Activated CD4-positive, alpha-beta memory T cell treated with anti-CD3 and anti-CD28 coated beads, Interleukin-2, amount 10 ng/mL, durations not matched to agents 7 days and 5 days (primary cell): ENCODE measurements at regions not wholly inside any gene's neighbourhood (a gene's known extent, or its start where the extent isn't known, plus 50 kb on each side); places are given as distances from the start of the nearest gene placed in this dataset.
"Not testable (repeated sequence)": the region's sequence is repeated elsewhere in the genome, so short reads cannot be mapped to it uniquely, and the experiment has no call there.

Experiments used
- CTCF ChIA-PET: fragments of 350-600 bp; sonication (Branson Sonifier 250); formaldehyde crosslinking; loops from one replicate; lab custom pipeline; 2021; ENCODE audit warnings: antibody characterized with exemption, inconsistent platforms; lab: Charles Lee
- POLR2A ChIA-PET: fragments of 350-600 bp; sonication (Branson Sonifier 250); formaldehyde crosslinking; loops from one replicate; lab custom pipeline; 2021; ENCODE audit warnings: antibody characterized with exemption; lab: Charles Lee
- DNase-seq: peaks from one replicate; pipeline ENCODE4 v3.0.0-alpha.2; 2020
- H3K27ac Mint-ChIP-seq: one replicate; pipeline ENCODE4 v1.8.0; 2021; ENCODE audit warnings: mild to moderate bottlenecking, mixed read lengths
- H3K27me3 Mint-ChIP-seq: one replicate; pipeline ENCODE4 v1.8.0; 2021; ENCODE audit warnings: mixed read lengths
- H3K36me3 Mint-ChIP-seq: one replicate; pipeline ENCODE4 v1.8.0; 2021; ENCODE audit warnings: low read depth, mixed read lengths
- H3K4me1 Mint-ChIP-seq: one replicate; pipeline ENCODE4 v1.8.0; 2021; ENCODE audit warnings: mixed read lengths
- H3K4me3 Mint-ChIP-seq: one replicate; pipeline ENCODE4 v1.8.0; 2021; ENCODE audit warnings: mild to moderate bottlenecking, mixed read lengths
- H3K9me3 Mint-ChIP-seq: one replicate; pipeline ENCODE4 v1.8.0; 2021; ENCODE audit warnings: mixed read lengths

DNA sequence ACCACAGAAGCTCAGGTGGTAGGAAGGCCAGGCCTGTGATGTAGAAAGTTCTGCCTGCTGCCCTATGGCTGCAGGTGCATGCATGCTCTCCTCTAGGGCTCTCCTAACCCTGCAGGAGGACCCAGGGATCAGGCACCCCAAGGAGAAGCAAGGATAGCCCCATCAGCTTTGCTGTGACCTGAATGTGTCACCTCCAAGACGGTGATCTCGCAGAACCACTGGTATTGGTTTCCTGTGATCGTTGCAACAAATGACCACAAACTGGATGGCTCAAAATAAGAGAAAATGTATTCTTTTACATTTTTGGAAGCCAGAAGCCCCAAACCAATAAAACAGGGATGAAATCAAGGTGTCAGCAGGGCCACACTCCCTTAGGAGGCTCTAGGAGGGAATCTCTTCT lies 327.3 kb downstream of the BCL11A start:
- CTCF ChIA-PET = no interaction called here
- DNase-seq = no peak
- POLR2A ChIA-PET = no interaction called here
- H3K27me3 Mint-ChIP-seq = no peaks in the 10 kb centered on the region
- H3K9me3 Mint-ChIP-seq = peaks cover 2% of the 10 kb centered on the region
- no peaks in the 10 kb centered on the region for H3K4me1 Mint-ChIP-seq
- H3K4me3 Mint-ChIP-seq = no peak overlapping the region
- no peak overlapping the region for H3K27ac Mint-ChIP-seq
- H3K36me3 Mint-ChIP-seq = no peaks in the 10 kb centered on the region

DNA sequence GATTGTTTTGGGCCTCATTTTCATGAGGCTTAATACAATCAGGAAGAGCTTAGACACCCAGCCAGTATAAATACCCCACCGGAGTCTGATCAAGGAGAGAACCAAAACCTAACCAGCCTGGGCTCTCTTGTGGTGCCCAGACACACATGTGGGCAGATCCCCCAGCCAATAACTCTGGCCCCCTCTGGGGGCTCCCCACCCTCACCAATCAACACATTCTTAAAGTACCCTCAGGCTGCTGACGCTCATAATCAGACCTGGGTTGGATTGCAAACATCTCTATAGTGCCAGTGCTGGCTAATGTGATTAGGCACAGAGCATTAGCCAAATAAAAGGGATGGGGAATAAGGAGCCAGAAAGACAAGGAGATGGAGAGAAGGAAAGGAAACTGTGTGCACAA lies 329.6 kb downstream of the BCL11A start:
- no peaks in the 10 kb centered on the region for H3K4me1 Mint-ChIP-seq
- ChIA-PET CTCF (no interaction called here), POLR2A (no interaction called here)
- H3K27me3 Mint-ChIP-seq = no peaks in the 10 kb centered on the region
- H3K36me3 Mint-ChIP-seq = no peaks in the 10 kb centered on the region
- DNase-seq = no peak
- H3K27ac Mint-ChIP-seq = no peak overlapping the region
- H3K4me3 Mint-ChIP-seq = no peak overlapping the region
- H3K9me3 Mint-ChIP-seq = no peaks in the 10 kb centered on the region

DNA sequence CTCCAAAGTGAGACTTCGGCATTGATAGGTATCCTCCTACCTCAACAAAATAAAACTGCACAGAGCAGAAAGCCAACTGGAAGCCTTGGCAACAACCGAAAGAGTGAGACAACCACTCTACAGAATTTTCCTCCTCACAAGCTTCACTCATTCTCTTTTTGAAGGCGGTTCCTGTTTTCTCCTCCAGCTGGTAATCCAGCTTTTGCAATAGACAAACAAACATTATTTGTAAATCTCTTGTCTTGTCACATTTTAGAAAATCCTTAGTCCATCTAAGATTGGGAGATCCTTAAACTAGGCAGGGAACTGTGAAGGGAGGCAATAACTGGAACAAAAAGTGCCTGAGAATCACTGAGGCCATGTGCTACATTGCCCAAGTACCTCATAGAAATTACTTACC lies 332.4 kb downstream of the BCL11A start:
- Mint-ChIP-seq H3K9me3 (no peaks in the 10 kb centered on the region), H3K4me3 (no peak overlapping the region), H3K36me3 (no peaks in the 10 kb centered on the region), H3K27me3 (no peaks in the 10 kb centered on the region), H3K27ac (no peak overlapping the region), H3K4me1 (no peaks in the 10 kb centered on the region)
- no peak for DNase-seq
- ChIA-PET CTCF (no interaction called here), POLR2A (no interaction called here)

DNA sequence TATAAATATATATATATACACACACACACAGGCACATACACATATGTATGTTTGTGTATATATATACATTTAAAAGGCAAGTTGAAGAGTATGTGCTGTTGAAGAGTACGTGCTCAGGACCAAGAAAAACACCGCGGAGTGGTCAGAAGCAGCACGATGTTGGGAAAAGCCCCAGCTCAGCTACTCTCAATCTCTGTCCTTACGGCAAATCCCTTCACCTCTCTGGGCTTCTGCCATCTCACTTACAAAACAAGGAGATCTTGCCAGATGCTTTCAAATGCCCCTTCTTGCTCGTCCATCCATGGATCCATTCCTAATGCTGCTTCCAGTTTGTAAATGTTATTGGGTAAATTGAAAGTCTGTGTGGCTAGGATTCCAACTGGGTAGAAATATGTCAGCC lies 333.9 kb downstream of the BCL11A start:
- CTCF ChIA-PET = no interaction called here
- POLR2A ChIA-PET = no interaction called here
- no peaks in the 10 kb centered on the region for H3K27me3 Mint-ChIP-seq
- no peaks in the 10 kb centered on the region for H3K9me3 Mint-ChIP-seq
- H3K27ac Mint-ChIP-seq = no peak overlapping the region
- H3K36me3 Mint-ChIP-seq = no peaks in the 10 kb centered on the region
- H3K4me1 Mint-ChIP-seq = no peaks in the 10 kb centered on the region
- H3K4me3 Mint-ChIP-seq = no peak overlapping the region
- no peak for DNase-seq

DNA sequence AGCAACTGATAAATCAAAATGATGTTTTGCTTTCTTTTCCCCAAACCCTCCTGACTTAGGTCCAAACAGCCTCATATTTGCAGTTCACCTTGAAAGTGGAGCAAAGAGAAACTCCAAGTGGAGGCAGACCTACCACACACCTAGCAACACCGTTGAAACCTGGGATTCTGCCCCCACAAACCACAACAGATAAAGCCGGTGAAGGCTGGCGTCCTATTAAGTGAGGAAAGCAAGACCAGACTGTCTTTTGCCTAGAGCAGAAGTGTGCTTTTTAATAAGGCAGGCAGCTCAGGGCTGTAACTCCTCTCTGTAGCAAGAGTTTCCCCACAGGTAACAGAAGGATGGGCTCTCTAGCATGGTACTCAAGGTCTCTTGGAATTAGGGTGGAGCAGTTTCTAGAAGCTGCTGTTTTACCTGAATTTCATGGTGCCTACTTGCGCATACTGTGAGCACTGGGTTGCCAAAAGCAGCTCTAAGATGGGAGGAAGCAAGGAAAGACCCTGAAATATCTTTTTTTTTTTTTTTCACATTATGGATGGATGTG lies 336.9 kb downstream of the BCL11A start:
- ChIA-PET POLR2A (no interaction called here), CTCF (no interaction called here)
- no peak for DNase-seq
- no peak overlapping the region for H3K4me3 Mint-ChIP-seq
- H3K27me3 Mint-ChIP-seq = no peaks in the 10 kb centered on the region
- H3K36me3 Mint-ChIP-seq = no peaks in the 10 kb centered on the region
- H3K27ac Mint-ChIP-seq = no peak overlapping the region
- no peaks in the 10 kb centered on the region for H3K4me1 Mint-ChIP-seq
- H3K9me3 Mint-ChIP-seq = no peaks in the 10 kb centered on the region

DNA sequence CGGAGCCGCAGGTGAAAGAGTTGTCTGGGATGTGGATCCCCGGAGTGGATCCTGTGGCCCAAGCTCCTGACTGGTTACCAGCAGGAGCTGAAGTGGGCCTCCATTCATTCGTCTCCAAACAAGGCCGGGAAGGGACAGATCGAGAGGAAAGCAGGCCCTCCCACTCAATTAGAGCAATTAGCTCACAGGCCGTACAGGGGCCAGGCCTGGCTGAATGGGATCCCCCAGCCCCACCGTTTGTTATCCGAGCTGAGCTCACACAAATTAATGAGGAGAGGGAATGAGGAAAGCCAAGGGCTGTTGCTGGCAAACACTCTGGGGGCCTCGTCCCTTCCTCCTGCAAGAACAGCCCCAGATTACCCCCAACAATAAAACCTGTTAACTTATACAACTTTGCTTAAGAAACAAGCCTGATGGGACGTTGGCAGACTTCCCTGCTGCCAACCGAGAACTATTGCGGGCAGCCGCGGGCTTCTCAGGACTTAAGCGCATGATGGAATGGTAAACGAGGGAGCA lies 338.0 kb downstream of the BCL11A start:
- no peaks in the 10 kb centered on the region for H3K9me3 Mint-ChIP-seq
- ChIA-PET POLR2A (no interaction called here), CTCF (no interaction called here)
- no peak overlapping the region for H3K27ac Mint-ChIP-seq
- H3K36me3 Mint-ChIP-seq = no peaks in the 10 kb centered on the region
- no peaks in the 10 kb centered on the region for H3K27me3 Mint-ChIP-seq
- DNase-seq = no peak
- H3K4me3 Mint-ChIP-seq = no peak overlapping the region
- H3K4me1 Mint-ChIP-seq = no peaks in the 10 kb centered on the region

DNA sequence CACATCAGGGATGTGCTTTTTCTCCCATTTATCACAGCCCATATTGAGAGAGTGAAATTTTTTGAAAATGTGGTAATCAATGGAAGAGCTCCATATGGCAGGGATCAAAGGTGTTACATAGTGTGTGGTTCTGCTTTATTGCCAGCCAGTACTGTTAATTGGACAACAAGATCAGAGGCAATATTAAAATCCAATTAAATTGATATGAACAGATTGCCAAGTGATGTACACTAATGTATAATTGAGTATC lies 338.9 kb downstream of the BCL11A start:
- no peak for DNase-seq
- Mint-ChIP-seq H3K4me1 (no peaks in the 10 kb centered on the region), H3K36me3 (no peaks in the 10 kb centered on the region), H3K4me3 (no peak overlapping the region), H3K27me3 (no peaks in the 10 kb centered on the region), H3K9me3 (no peaks in the 10 kb centered on the region), H3K27ac (no peak overlapping the region)
- POLR2A ChIA-PET = no interaction called here
- CTCF ChIA-PET = no interaction called here

DNA sequence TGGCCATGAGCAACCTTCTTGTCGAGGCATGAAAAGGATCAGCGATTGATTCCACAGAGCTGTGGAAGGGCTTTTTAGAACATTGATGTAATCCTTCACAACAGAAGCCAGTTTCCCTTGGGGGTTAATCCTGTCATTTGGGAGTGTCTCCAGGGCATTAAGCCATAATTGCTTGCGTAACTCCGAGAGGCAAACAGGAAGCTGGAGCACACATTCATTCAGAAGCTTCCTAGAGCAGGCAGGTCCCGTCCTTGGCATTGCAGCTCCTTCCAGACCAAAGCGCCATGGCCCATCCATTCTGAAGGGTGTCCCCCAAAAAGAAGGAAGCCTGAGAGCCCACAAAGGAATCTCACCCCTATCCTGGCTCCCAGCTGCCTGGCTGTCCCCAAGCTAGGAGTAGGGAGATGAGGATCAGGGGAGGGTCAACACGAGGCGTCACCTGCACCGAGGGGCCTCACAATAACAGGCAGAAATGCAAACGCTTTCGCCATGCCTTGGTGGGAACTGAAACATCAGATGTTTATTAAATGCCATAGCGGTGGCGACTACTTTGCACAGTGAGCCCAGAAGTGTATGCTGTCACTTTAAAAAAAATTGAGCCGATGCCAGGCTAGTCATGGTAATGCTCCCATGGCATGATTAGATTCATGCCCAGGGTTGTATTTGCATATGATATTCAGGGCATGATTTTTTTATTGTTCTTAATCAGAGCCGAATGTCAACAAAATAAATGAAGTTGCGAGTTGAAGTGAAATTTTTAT lies 339.4 kb downstream of the BCL11A start:
- DNase-seq = no peak
- CTCF ChIA-PET = no interaction called here
- no peaks in the 10 kb centered on the region for H3K4me1 Mint-ChIP-seq
- POLR2A ChIA-PET = no interaction called here
- H3K27me3 Mint-ChIP-seq = no peaks in the 10 kb centered on the region
- no peaks in the 10 kb centered on the region for H3K9me3 Mint-ChIP-seq
- no peaks in the 10 kb centered on the region for H3K36me3 Mint-ChIP-seq
- H3K27ac Mint-ChIP-seq = no peak overlapping the region
- no peak overlapping the region for H3K4me3 Mint-ChIP-seq

DNA sequence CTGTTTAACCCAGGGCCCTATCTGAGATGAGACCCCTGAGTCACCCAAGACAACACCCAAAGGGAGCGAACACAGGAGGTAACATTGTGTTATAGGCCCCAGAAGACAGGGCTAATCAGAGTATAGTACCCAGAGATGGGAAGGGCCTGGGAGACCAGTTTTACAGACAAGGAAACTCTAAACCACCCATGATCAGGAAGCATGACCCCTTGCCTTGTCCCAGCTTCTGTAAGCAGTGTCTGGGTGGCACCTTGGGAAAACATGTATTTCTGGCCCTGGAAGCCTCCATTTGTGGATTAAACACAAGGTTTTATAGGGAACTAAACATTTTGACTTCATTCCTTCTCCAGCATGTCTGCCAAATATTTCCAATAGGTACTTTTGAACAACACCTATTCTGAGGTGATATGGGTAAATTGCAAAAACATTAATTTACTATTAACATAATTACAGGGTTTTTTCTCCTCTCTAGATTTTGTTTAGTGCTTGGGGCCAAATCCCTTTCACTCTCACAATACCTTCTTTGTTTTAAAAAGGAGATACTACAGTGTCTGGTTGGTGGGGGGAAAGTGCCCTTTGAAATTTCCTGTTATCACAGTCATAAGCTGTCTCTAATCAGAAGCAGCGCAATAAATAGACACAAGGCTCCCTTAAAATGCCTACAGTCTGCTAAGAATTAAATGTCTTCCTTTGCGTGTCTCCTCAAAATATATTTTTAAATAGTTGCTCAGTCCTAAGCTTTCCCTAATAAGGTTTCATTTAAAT lies 341.1 kb downstream of the BCL11A start:
- Mint-ChIP-seq H3K4me3 (no peak overlapping the region), H3K36me3 (no peaks in the 10 kb centered on the region), H3K4me1 (no peaks in the 10 kb centered on the region), H3K27me3 (no peaks in the 10 kb centered on the region), H3K9me3 (no peaks in the 10 kb centered on the region), H3K27ac (no peak overlapping the region)
- ChIA-PET CTCF (no interaction called here), POLR2A (no interaction called here)
- DNase-seq = no peak

DNA sequence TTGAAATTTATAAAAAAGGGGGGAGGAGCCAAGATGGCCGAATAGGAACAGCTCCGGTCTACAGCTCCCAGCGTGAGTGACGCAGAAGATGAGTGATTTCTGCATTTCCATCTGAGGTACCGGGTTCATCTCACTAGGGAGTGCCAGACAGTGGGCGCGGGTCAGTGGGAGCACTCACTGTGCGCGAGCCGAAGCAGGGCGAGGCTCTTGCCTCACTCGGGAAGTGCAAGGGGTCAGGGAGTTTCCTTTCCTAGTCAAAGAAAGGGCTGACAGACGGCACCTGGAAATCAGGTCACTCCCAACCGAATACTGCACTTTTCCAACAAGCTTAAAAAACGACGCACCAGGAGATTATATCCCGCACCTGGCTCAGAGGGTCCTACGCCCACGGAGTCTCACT lies 364.4 kb downstream of the BCL11A start:
- POLR2A ChIA-PET, H3K9me3 Mint-ChIP-seq, H3K27ac Mint-ChIP-seq: not testable (repeated sequence)

DNA sequence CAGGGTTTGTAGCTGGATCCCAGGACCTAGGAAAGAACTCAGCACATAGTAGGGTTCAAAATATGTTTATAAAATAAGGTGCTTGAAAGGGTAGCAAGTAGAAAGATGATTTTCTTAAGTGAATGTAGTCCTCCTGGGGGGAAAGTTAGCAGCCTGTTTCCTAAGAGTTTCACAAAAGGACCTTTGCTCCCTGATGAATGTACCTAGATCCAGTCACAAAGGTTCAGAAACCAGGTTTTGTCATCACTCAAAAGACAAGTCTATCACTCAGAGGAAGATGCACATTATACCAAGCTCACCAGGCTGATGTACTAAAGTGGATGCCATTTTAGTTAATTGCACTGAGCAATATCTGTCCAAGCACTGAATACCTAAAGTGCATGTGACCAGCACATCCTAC lies 378.2 kb downstream of the BCL11A start:
- no peaks in the 10 kb centered on the region for H3K36me3 Mint-ChIP-seq
- no peaks in the 10 kb centered on the region for H3K4me1 Mint-ChIP-seq
- H3K27me3 Mint-ChIP-seq = no peaks in the 10 kb centered on the region
- no peak overlapping the region for H3K4me3 Mint-ChIP-seq
- H3K9me3 Mint-ChIP-seq = no peaks in the 10 kb centered on the region
- DNase-seq = no peak
- H3K27ac Mint-ChIP-seq = no peak overlapping the region
- CTCF ChIA-PET = no interaction called here
- POLR2A ChIA-PET = no interaction called here

More for the DNA sequence above, 364.4 kb downstream of the BCL11A start:
- H3K4me1 Mint-ChIP-seq, CTCF ChIA-PET, H3K4me3 Mint-ChIP-seq, DNase-seq, H3K27me3 Mint-ChIP-seq, H3K36me3 Mint-ChIP-seq: not testable (repeated sequence)

DNA sequence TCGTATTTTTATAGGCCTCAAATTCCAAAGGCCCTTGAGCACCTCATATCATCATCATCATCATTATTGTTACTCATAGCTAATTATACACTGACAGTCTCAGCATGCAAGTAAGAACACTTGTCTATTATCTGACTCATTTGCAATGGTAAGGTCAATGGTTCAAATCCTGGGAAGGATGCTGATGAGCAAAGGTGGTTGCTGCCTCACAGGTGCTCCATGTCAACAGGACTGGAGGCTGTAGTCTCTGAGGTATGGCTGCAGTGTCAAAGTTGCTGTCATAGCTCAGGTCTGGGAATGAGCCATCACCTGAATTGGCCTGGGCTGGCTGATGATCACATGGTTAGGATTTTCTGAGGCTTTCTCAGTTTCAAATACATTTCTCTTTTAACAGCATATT lies 379.3 kb downstream of the BCL11A start:
- H3K27me3 Mint-ChIP-seq = no peaks in the 10 kb centered on the region
- no peaks in the 10 kb centered on the region for H3K9me3 Mint-ChIP-seq
- H3K4me1 Mint-ChIP-seq = no peaks in the 10 kb centered on the region
- CTCF ChIA-PET = no interaction called here
- H3K36me3 Mint-ChIP-seq = no peaks in the 10 kb centered on the region
- POLR2A ChIA-PET = no interaction called here
- H3K4me3 Mint-ChIP-seq = no peak overlapping the region
- no peak for DNase-seq
- no peak overlapping the region for H3K27ac Mint-ChIP-seq

DNA sequence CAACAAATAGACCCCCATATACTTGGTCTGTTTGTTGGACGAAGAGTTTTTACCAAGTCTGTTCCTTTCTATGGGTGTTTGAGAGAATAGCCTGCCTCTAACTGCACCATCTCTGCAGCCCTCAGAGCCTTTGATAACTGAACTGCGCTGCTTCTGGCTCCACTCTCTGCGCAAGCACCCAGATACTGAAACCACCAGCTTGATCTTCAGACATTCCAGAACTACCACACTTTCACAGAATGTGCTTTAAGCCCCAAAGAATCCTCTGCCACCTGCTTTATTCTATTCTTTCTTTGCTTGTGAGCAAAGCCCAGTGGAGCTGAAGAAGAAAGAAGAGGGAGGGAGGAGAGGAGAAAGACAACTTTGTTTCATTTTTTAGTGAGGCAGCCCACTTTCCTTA lies 380.7 kb downstream of the BCL11A start:
- no peak overlapping the region for H3K27ac Mint-ChIP-seq
- no peak overlapping the region for H3K4me3 Mint-ChIP-seq
- no peaks in the 10 kb centered on the region for H3K9me3 Mint-ChIP-seq
- H3K4me1 Mint-ChIP-seq = no peaks in the 10 kb centered on the region
- no peaks in the 10 kb centered on the region for H3K36me3 Mint-ChIP-seq
- ChIA-PET CTCF (no interaction called here), POLR2A (no interaction called here)
- DNase-seq = no peak
- no peaks in the 10 kb centered on the region for H3K27me3 Mint-ChIP-seq

DNA sequence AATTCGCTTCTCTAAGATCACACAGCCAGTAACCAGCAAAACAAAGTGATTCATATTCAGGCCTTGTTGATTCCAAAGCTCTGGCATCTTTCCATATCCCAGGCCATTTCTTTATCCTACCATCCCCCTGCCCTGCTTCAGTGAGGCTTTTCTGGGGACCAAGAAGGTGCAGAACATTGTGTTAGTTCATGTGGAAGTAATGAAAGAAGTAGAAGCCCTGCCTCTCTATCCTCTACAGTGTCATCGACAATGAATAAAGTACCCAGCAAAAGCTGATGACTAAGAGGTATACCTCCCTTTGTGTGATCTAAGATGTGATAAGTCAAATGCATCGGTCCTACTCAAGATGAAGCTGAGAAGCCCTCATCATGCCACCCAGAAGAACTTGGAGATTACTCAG lies 383.2 kb downstream of the BCL11A start:
- H3K36me3 Mint-ChIP-seq = no peaks in the 10 kb centered on the region
- H3K4me3 Mint-ChIP-seq = no peak overlapping the region

More for the DNA sequence above, 383.2 kb downstream of the BCL11A start:
- no peak for DNase-seq
- no peaks in the 10 kb centered on the region for H3K4me1 Mint-ChIP-seq
- CTCF ChIA-PET = no interaction called here
- POLR2A ChIA-PET = no interaction called here
- H3K9me3 Mint-ChIP-seq = no peaks in the 10 kb centered on the region
- H3K27me3 Mint-ChIP-seq = no peaks in the 10 kb centered on the region
- no peak overlapping the region for H3K27ac Mint-ChIP-seq
